AG20443 (cell line): ENCODE measurements at regions not wholly inside any gene's neighbourhood (a gene's known extent, or its start where the extent isn't known, plus 50 kb on each side); places are given as distances from the start of the nearest gene placed in this dataset.

ENCODE experiments used
- DNase-seq: peaks from one replicate; pipeline ENCODE4 v3.0.0; 2012; ENCODE audit warnings: low spot score, mixed read lengths

GRCh38 chr2:236689981-236690380, 120.4 kb downstream of the ACKR3 start:
- DNase-seq = no peak

GRCh38 chr2:236690726-236691125, 121.1 kb downstream of the ACKR3 start:
- DNase-seq = no peak

GRCh38 chr2:236691799-236692167, 122.2 kb downstream of the ACKR3 start:
- peak; percentile 18 for DNase-seq

GRCh38 chr2:236692937-236693336, 123.3 kb downstream of the ACKR3 start:
- no peak for DNase-seq

- DNase-seq = no peak
Observed at GRCh38 chr2:236693531-236693930, 123.9 kb downstream of the ACKR3 start.

GRCh38 chr2:236694146-236694888, 124.7 kb downstream of the ACKR3 start:
- DNase-seq = no peak

- DNase-seq = no peak
Observed at GRCh38 chr2:236696834-236697233, 127.2 kb downstream of the ACKR3 start.

- DNase-seq = no peak
Observed at GRCh38 chr2:236698016-236698627, 128.5 kb downstream of the ACKR3 start.

- DNase-seq = no peak
Observed at GRCh38 chr2:236700703-236701102, 131.1 kb downstream of the ACKR3 start.

- no peak for DNase-seq
Observed at GRCh38 chr2:236702657-236703372, 133.2 kb downstream of the ACKR3 start.

GRCh38 chr2:236703373-236703709, 133.7 kb downstream of the ACKR3 start:
- no peak for DNase-seq

- DNase-seq = no peak
Observed at GRCh38 chr2:236703906-236704305, 134.3 kb downstream of the ACKR3 start.

GRCh38 chr2:236704887-236705286, 135.3 kb downstream of the ACKR3 start:
- no peak for DNase-seq

- peak; percentile 50 for DNase-seq
Observed at GRCh38 chr2:236705295-236706105, 135.9 kb downstream of the ACKR3 start.

- DNase-seq = no peak
Observed at GRCh38 chr2:236706288-236706687, 136.7 kb downstream of the ACKR3 start.

- DNase-seq = no peak
Observed at GRCh38 chr2:236706803-236707202, 137.2 kb downstream of the ACKR3 start.

- DNase-seq = peak; percentile 90
Observed at GRCh38 chr2:236711440-236711839, 141.8 kb downstream of the ACKR3 start.

GRCh38 chr2:236712304-236712703, 142.7 kb downstream of the ACKR3 start:
- peak; percentile 25 for DNase-seq

GRCh38 chr2:236712961-236713673, 143.5 kb downstream of the ACKR3 start:
- no peak for DNase-seq

- peak; percentile 37 for DNase-seq
Observed at GRCh38 chr2:236714080-236714479, 144.5 kb downstream of the ACKR3 start.

GRCh38 chr2:236715077-236715476, 145.5 kb downstream of the ACKR3 start:
- DNase-seq = peak; percentile 22

GRCh38 chr2:236715491-236715961, 145.9 kb downstream of the ACKR3 start:
- peak; percentile 52 for DNase-seq
